ENCODE measurements at regions not wholly inside any gene's neighbourhood (a gene's known extent, or its start where the extent isn't known, plus 50 kb on each side); places are given as distances from the start of the nearest gene placed in this dataset.

GRCh38 chr2:107448160-107448559 is 378.5 kb upstream of the RGPD4 start:
- H3K4me3 ChIP-seq (ENCODE audit: low read depth in 1 of 2, low read length in 2 of 2) = no peak overlapping the region
- no peaks in the 10 kb centered on the region for H3K36me3 ChIP-seq (ENCODE audit: control insufficient read depth in 2 of 2, insufficient read depth in 2 of 2, low read length in 1 of 2)
- H3K4me1 ChIP-seq (ENCODE audit: control insufficient read depth in 2 of 2, insufficient read depth in 2 of 2, low read length in 1 of 2) = no peaks in the 10 kb centered on the region
- H3K9me3 ChIP-seq (ENCODE audit: control insufficient read depth in 2 of 2, insufficient read depth in 1 of 2, low read depth in 1 of 2, low read length in 1 of 2) = no peaks in the 10 kb centered on the region
- H3K27me3 ChIP-seq (ENCODE audit: control insufficient read depth in 1 of 2, insufficient read depth in 2 of 2, low read length in 2 of 2) = no peaks in the 10 kb centered on the region
- no peak overlapping the region for H3K27ac ChIP-seq (ENCODE audit: low read depth in 2 of 2, low read length in 1 of 2)
- WGBS, 2 donors = 88 to 90% methylated on average over 1 of the region's 1 CpG

GRCh38 chr2:107461301-107461700 is 365.4 kb upstream of the RGPD4 start:
- no peak overlapping the region for H3K27ac ChIP-seq (ENCODE audit: low read depth in 2 of 2, low read length in 1 of 2)
- H3K27me3 ChIP-seq (ENCODE audit: control insufficient read depth in 1 of 2, insufficient read depth in 2 of 2, low read length in 2 of 2) = no peaks in the 10 kb centered on the region
- H3K4me3 ChIP-seq (ENCODE audit: low read depth in 1 of 2, low read length in 2 of 2) = no peak overlapping the region
- no peaks in the 10 kb centered on the region for H3K4me1 ChIP-seq (ENCODE audit: control insufficient read depth in 2 of 2, insufficient read depth in 2 of 2, low read length in 1 of 2)
- 62 to 69% methylated on average over 4 of the region's 4 CpGs for WGBS, 2 donors
- H3K36me3 ChIP-seq (ENCODE audit: control insufficient read depth in 2 of 2, insufficient read depth in 2 of 2, low read length in 1 of 2) = no peaks in the 10 kb centered on the region
- H3K9me3 ChIP-seq (ENCODE audit: control insufficient read depth in 2 of 2, insufficient read depth in 1 of 2, low read depth in 1 of 2, low read length in 1 of 2) = no peaks in the 10 kb centered on the region

DNA sequence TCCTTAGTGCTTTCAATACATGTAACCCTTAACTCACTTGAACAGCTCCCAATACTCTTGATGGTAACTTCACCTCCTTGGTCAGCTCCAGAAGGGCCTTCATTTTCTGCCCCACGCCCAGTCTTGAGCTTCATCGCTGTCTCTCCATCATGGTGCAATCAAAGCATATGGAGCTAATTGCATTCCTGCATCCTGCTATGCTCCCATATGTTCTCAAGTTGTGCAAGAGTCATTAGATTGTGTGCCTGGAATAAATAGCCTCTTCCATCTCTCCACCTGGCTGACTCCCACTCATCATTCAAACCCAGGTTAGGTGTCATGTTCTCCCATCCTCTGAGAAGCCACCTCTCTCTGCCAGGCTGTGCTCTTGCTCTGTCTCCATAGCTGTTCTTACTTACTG is 364.5 kb upstream of the RGPD4 start:
- Histone ChIP-seq H3K27ac (ENCODE audit: low read depth in 2 of 2, low read length in 1 of 2) (no peak overlapping the region), H3K4me3 (ENCODE audit: low read depth in 1 of 2, low read length in 2 of 2) (no peak overlapping the region), H3K27me3 (ENCODE audit: control insufficient read depth in 1 of 2, insufficient read depth in 2 of 2, low read length in 2 of 2) (no peaks in the 10 kb centered on the region), H3K36me3 (ENCODE audit: control insufficient read depth in 2 of 2, insufficient read depth in 2 of 2, low read length in 1 of 2) (no peaks in the 10 kb centered on the region), H3K4me1 (ENCODE audit: control insufficient read depth in 2 of 2, insufficient read depth in 2 of 2, low read length in 1 of 2) (no peaks in the 10 kb centered on the region), H3K9me3 (ENCODE audit: control insufficient read depth in 2 of 2, insufficient read depth in 1 of 2, low read depth in 1 of 2, low read length in 1 of 2) (no peaks in the 10 kb centered on the region)
- WGBS, 2 donors = 92 to 97% methylated on average over 2 of the region's 2 CpGs

GRCh38 chr2:107466241-107466640 is 360.5 kb upstream of the RGPD4 start:
- H3K27me3 ChIP-seq (ENCODE audit: control insufficient read depth in 1 of 2, insufficient read depth in 2 of 2, low read length in 2 of 2) = no peaks in the 10 kb centered on the region
- H3K4me1 ChIP-seq (ENCODE audit: control insufficient read depth in 2 of 2, insufficient read depth in 2 of 2, low read length in 1 of 2) = no peaks in the 10 kb centered on the region
- no peaks in the 10 kb centered on the region for H3K36me3 ChIP-seq (ENCODE audit: control insufficient read depth in 2 of 2, insufficient read depth in 2 of 2, low read length in 1 of 2)
- H3K4me3 ChIP-seq (ENCODE audit: low read depth in 1 of 2, low read length in 2 of 2) = no peak overlapping the region
- no peak overlapping the region for H3K27ac ChIP-seq (ENCODE audit: low read depth in 2 of 2, low read length in 1 of 2)
- 77 to 88% methylated on average over 2 of the region's 2 CpGs for WGBS, 2 donors
- H3K9me3 ChIP-seq (ENCODE audit: control insufficient read depth in 2 of 2, insufficient read depth in 1 of 2, low read depth in 1 of 2, low read length in 1 of 2) = peaks cover 4 to 6% of the 10 kb centered on the region in 2 donors

DNA sequence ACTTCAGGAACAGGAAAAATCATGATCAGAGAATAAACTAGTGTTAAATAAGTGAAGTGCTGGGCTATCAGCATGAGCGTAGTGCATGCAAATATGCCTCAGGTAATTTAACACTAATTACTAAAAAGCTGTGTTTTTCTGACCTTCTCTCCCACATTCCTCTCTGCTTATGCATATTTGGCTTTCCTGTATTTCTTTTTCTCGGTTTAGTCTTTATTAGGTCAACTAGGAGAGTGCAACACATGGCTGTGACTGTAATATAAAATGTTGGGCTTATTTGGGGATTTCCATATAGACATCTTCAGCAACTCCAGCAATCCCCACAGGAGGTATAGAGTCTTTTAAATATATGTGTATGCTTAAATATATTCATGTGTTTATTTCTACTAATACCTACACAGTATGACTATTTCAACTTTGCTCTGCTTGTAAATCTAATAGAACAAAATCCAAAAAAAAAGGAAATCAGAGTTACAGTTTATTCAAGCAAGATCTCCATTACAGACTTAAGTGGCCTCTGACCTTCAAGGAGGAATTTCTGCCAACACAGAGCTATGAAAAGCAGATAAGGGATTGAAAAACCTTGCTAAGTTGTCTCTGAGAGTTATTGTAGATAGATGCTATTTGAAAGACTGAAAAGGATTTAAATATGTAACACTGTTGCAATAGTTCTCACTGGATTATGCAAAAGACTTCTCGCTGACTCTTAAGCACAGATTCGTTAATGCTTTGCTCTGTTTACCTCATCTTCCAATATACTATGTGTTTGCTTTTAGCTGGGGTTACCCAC is 359.5 kb upstream of the RGPD4 start:
- 71 to 72% methylated on average over 4 of the region's 4 CpGs for WGBS, 2 donors
- Histone ChIP-seq H3K4me1 (ENCODE audit: control insufficient read depth in 2 of 2, insufficient read depth in 2 of 2, low read length in 1 of 2) (no peaks in the 10 kb centered on the region), H3K36me3 (ENCODE audit: control insufficient read depth in 2 of 2, insufficient read depth in 2 of 2, low read length in 1 of 2) (no peaks in the 10 kb centered on the region), H3K9me3 (ENCODE audit: control insufficient read depth in 2 of 2, insufficient read depth in 1 of 2, low read depth in 1 of 2, low read length in 1 of 2) (peaks cover 4 to 6% of the 10 kb centered on the region in 2 donors), H3K27me3 (ENCODE audit: control insufficient read depth in 1 of 2, insufficient read depth in 2 of 2, low read length in 2 of 2) (no peaks in the 10 kb centered on the region), H3K27ac (ENCODE audit: low read depth in 2 of 2, low read length in 1 of 2) (no peak overlapping the region), H3K4me3 (ENCODE audit: low read depth in 1 of 2, low read length in 2 of 2) (no peak overlapping the region)

GRCh38 chr2:107469437-107469995 is 357.2 kb upstream of the RGPD4 start:
- Histone ChIP-seq H3K27ac (ENCODE audit: low read depth in 2 of 2, low read length in 1 of 2) (no peak overlapping the region), H3K4me3 (ENCODE audit: low read depth in 1 of 2, low read length in 2 of 2) (no peak overlapping the region), H3K27me3 (ENCODE audit: control insufficient read depth in 1 of 2, insufficient read depth in 2 of 2, low read length in 2 of 2) (no peaks in the 10 kb centered on the region), H3K4me1 (ENCODE audit: control insufficient read depth in 2 of 2, insufficient read depth in 2 of 2, low read length in 1 of 2) (no peaks in the 10 kb centered on the region), H3K9me3 (ENCODE audit: control insufficient read depth in 2 of 2, insufficient read depth in 1 of 2, low read depth in 1 of 2, low read length in 1 of 2) (peaks cover 4 to 6% of the 10 kb centered on the region in 2 donors), H3K36me3 (ENCODE audit: control insufficient read depth in 2 of 2, insufficient read depth in 2 of 2, low read length in 1 of 2) (no peaks in the 10 kb centered on the region)
- WGBS, 2 donors = 92 to 95% methylated on average over 34 of the region's 34 CpGs

DNA sequence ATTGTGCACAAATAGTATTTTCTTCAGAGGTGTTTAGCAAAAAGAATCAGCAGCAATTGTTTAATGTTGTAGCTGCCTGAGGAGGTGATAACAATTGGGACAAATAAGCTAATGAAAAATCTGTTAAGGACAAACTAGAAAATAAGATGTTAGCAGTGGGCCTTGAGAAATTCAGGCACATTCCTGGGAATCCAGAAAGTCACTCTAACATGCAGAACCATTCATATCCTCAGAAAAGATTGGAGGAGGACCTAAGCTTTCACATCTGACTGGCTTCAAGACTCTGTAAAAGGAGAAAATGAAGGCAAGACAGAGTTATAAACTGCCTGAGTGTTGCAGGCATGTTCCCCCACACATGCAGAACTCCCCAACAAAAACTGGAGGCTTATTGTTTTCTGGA is 353.5 kb upstream of the RGPD4 start:
- Histone ChIP-seq H3K36me3 (ENCODE audit: control insufficient read depth in 2 of 2, insufficient read depth in 2 of 2, low read length in 1 of 2) (no peaks in the 10 kb centered on the region), H3K27ac (ENCODE audit: low read depth in 2 of 2, low read length in 1 of 2) (no peak overlapping the region), H3K4me3 (ENCODE audit: low read depth in 1 of 2, low read length in 2 of 2) (no peak overlapping the region), H3K27me3 (ENCODE audit: control insufficient read depth in 1 of 2, insufficient read depth in 2 of 2, low read length in 2 of 2) (no peaks in the 10 kb centered on the region), H3K9me3 (ENCODE audit: control insufficient read depth in 2 of 2, insufficient read depth in 1 of 2, low read depth in 1 of 2, low read length in 1 of 2) (peaks cover 4 to 6% of the 10 kb centered on the region in 2 donors), H3K4me1 (ENCODE audit: control insufficient read depth in 2 of 2, insufficient read depth in 2 of 2, low read length in 1 of 2) (no peaks in the 10 kb centered on the region)

- 91 to 94% methylated on average over 2 of the region's 2 CpGs for WGBS, 2 donors
- Histone ChIP-seq H3K27ac (ENCODE audit: low read depth in 2 of 2, low read length in 1 of 2) (no peak overlapping the region), H3K4me3 (ENCODE audit: low read depth in 1 of 2, low read length in 2 of 2) (no peak overlapping the region), H3K9me3 (ENCODE audit: control insufficient read depth in 2 of 2, insufficient read depth in 1 of 2, low read depth in 1 of 2, low read length in 1 of 2) (no peaks in the 10 kb centered on the region), H3K36me3 (ENCODE audit: control insufficient read depth in 2 of 2, insufficient read depth in 2 of 2, low read length in 1 of 2) (no peaks in the 10 kb centered on the region), H3K27me3 (ENCODE audit: control insufficient read depth in 1 of 2, insufficient read depth in 2 of 2, low read length in 2 of 2) (no peaks in the 10 kb centered on the region), H3K4me1 (ENCODE audit: control insufficient read depth in 2 of 2, insufficient read depth in 2 of 2, low read length in 1 of 2) (no peaks in the 10 kb centered on the region)
These were observed 350.8 kb upstream of the RGPD4 start for GRCh38 chr2:107475859-107476258.

DNA sequence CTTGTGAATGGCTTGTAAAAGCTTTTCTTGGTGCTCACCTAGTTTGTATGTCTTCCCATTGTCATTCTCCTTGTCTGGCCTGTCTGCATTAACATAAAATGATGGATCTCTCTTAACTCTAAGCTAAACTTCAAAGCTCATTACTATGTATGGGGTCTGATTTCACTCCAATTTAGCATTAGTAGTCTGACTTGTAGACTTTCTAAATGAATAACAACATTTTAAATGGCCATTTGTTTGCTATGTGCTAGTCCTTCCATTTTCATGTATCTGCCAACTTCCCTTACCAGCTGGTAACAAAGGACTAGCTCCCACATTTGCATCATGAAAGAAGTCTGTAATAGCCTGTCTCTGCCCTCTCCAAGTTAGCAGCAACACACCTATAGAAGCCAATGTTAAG is 324.2 kb upstream of the RGPD4 start:
- Histone ChIP-seq H3K4me1 (ENCODE audit: control insufficient read depth in 2 of 2, insufficient read depth in 2 of 2, low read length in 1 of 2) (no peaks in the 10 kb centered on the region), H3K36me3 (ENCODE audit: control insufficient read depth in 2 of 2, insufficient read depth in 2 of 2, low read length in 1 of 2) (no peaks in the 10 kb centered on the region), H3K27me3 (ENCODE audit: control insufficient read depth in 1 of 2, insufficient read depth in 2 of 2, low read length in 2 of 2) (no peaks in the 10 kb centered on the region), H3K4me3 (ENCODE audit: low read depth in 1 of 2, low read length in 2 of 2) (no peak overlapping the region), H3K27ac (ENCODE audit: low read depth in 2 of 2, low read length in 1 of 2) (no peak overlapping the region), H3K9me3 (ENCODE audit: control insufficient read depth in 2 of 2, insufficient read depth in 1 of 2, low read depth in 1 of 2, low read length in 1 of 2) (no peaks in the 10 kb centered on the region)
